ENCODE measurements at regions not wholly inside any gene's neighbourhood (a gene's known extent, or its start where the extent isn't known, plus 50 kb on each side); places are given as distances from the start of the nearest gene placed in this dataset.

- no peak for TF ChIP-seq EZH2 (IDR thresholded peaks at IDR 0.05; ENCODE audit: borderline replicate concordance)
- TF ChIP-seq, protein P1, sequence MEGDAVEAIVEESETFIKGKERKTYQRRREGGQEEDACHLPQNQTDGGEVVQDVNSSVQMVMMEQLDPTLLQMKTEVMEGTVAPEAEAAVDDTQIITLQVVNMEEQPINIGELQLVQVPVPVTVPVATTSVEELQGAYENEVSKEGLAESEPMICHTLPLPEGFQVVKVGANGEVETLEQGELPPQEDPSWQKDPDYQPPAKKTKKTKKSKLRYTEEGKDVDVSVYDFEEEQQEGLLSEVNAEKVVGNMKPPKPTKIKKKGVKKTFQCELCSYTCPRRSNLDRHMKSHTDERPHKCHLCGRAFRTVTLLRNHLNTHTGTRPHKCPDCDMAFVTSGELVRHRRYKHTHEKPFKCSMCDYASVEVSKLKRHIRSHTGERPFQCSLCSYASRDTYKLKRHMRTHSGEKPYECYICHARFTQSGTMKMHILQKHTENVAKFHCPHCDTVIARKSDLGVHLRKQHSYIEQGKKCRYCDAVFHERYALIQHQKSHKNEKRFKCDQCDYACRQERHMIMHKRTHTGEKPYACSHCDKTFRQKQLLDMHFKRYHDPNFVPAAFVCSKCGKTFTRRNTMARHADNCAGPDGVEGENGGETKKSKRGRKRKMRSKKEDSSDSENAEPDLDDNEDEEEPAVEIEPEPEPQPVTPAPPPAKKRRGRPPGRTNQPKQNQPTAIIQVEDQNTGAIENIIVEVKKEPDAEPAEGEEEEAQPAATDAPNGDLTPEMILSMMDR (IDR thresholded peaks at IDR 0.05; ENCODE audit: poor library complexity), result no peak
These were observed 107.8 kb downstream of the GGTLC2 start for GRCh38 chr22:22752199-22752555.

All from hepatocyte (in vitro differentiated cells).